ENCODE measurements at regions not wholly inside any gene's neighbourhood (a gene's known extent, or its start where the extent isn't known, plus 50 kb on each side); places are given as distances from the start of the nearest gene placed in this dataset.
"Not testable (repeated sequence)": the region's sequence is repeated elsewhere in the genome, so short reads cannot be mapped to it uniquely, and the experiment has no call there.

- DNase-seq: no peak
Observed at GRCh38 chr4:189861101-189861500, 79.6 kb upstream of the FRG1 start.

DNA sequence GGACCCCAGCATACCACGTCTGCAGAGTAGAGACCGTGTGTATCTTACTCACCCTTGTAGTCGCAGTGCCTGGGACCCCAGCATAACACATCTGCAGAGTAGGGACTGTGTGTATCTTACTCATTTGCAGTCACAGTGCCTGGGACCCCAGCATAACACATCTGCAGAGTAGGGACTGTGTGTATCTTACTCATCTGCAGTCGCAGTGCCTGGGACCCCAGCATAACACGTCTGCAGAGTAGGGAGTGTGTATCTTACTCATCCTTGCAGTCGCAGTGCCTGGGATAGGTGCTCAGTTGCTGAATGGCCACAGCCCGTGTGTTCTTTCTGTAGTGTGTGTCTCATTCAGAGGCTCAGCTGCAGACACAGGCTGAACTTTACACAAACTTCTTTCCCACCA is 71.4 kb upstream of the FRG1 start:
- no peak for DNase-seq

- DNase-seq: no peak
Observed at GRCh38 chr4:189870511-189871234, 70.0 kb upstream of the FRG1 start.

- no peak for DNase-seq
Observed at GRCh38 chr4:189874591-189874990, 66.1 kb upstream of the FRG1 start.

DNA sequence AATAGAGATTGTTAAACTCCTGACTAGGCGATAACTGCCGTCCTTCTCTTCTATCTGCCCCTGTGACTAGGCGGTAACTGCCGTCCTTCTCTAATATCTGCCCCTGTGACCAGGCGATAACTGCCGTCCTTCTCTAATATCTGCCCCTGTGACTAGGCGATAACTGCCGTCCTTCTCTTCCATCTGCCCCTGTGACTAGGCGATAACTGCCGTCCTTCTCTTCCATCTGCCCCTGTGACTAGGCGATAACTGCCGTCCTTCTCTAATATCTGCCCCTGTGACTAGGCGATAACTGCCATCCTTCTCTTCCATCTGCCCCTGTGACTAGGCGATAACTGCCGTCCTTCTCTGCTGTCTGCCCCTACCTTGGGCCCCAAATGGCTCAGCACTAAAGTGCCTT is 59.5 kb upstream of the FRG1 start:
- not testable (repeated sequence) for DNase-seq

DNA sequence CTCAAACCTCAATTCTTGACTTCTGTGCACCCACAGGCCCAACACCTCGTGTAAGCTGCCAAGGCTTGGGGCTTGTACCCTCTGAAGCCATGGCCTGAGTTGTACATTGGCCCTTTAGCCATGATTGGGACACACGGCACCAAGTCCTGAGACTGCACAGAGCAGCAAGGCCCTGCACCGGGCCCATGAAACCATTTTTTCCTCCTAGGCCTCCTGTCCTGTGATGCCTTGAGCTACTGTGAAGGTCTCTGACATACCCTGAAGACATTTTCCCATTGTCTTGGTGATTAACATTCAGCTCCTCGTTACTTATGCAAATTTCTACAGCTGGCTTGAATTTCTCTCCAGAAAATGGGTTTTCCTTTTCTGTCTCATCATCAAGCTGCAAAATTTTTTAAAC is 52.3 kb upstream of the FRG1 start:
- not testable (repeated sequence) for DNase-seq

Measured in activated CD4-positive, alpha-beta T cell treated with anti-CD3 and anti-CD28 coated beads for 1 hour (primary cell).